ENCODE measurements at regions not wholly inside any gene's neighbourhood (a gene's known extent, or its start where the extent isn't known, plus 50 kb on each side); places are given as distances from the start of the nearest gene placed in this dataset.

DNA sequence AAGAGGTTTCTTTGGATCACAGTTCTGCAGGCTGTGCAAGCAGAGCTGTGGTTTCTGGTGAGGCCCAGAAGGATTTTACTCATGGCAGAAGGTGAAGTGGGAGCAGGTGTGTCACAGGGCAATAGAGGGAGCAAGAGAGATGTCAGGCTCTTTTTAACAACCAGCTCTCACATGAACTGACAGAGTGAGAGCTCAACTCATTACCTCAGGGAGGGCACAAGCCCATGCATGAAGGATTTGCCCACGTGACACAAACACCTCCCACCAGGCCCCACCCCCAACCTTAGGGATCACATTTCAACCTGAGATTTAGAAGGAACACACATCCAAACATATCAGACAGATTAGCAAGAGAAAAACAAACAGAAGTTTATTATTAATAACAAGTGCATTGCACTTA is 470.4 kb downstream of the GALC start:
- Histone ChIP-seq H2BK15ac (ENCODE audit: low read depth, low read length) (no peak overlapping the region), H3K79me1 (ENCODE audit: low read depth in 1 of 2, low read length in 2 of 2) (no peaks in the 10 kb centered on the region), H3K4ac (ENCODE audit: low read depth, low read length) (no peak overlapping the region), H3K4me3 (ENCODE audit: insufficient read depth, low read depth, low read length) (no peak overlapping the region), H3K9ac (ENCODE audit: low read depth, low read length) (no peak overlapping the region), H3K23ac (ENCODE audit: low read depth, low read length) (no peak overlapping the region), H4K5ac (ENCODE audit: low read depth, low read length) (no peak overlapping the region), H3K56ac (ENCODE audit: extremely low read depth, insufficient read depth, low read length) (no peak overlapping the region), H3K9me3 (ENCODE audit: control insufficient read depth, insufficient read depth, low read length) (no peaks in the 10 kb centered on the region), H4K91ac (ENCODE audit: insufficient read depth, low read depth, low read length) (no peak overlapping the region), H2BK120ac (ENCODE audit: low read depth, low read length) (no peak overlapping the region), H3K27ac (ENCODE audit: insufficient read depth, low read length) (no peak overlapping the region), H3K36me3 (ENCODE audit: control insufficient read depth, insufficient read depth, low read length) (no peaks in the 10 kb centered on the region), H2BK5ac (ENCODE audit: low read depth, low read length, poor library complexity, severe bottlenecking) (no peak overlapping the region), H3K27me3 (ENCODE audit: control insufficient read depth, insufficient read depth, low read length) (no peaks in the 10 kb centered on the region), H3K14ac (replicated peaks; ENCODE audit: low read depth, low read length) (no peak overlapping the region), H3K18ac (ENCODE audit: low read depth, low read length) (no peak overlapping the region), H4K20me1 (ENCODE audit: insufficient read depth, low read length) (no peaks in the 10 kb centered on the region), H2AK5ac (ENCODE audit: low read depth, low read length) (no peak overlapping the region), H2AK9ac (replicated peaks; ENCODE audit: low read depth, low read length, poor library complexity) (no peak overlapping the region), H2BK20ac (ENCODE audit: low read depth, low read length) (no peak overlapping the region), H3K4me1 (ENCODE audit: control insufficient read depth, insufficient read depth, low read length) (no peaks in the 10 kb centered on the region), H3K4me2 (ENCODE audit: low read depth, low read length) (no peak overlapping the region), H3K9me1 (ENCODE audit: insufficient read depth, low read length) (no peaks in the 10 kb centered on the region), H4K8ac (ENCODE audit: low read depth in 2 of 2, low read length in 2 of 2) (no peak overlapping the region), H2AFZ (replicated peaks; ENCODE audit: low read length, poor library complexity) (no peak overlapping the region)
- dilution Hi-C loops (cut with HindIII; ENCODE audit: low sequenced_read_pairs, unreplicated experiment) (no loop called here), in situ Hi-C loops (cut with MboI; ENCODE audit: low sequenced_read_pairs) (no loop called here), intact Hi-C loops (cut with micrococcal nuclease) (no loop called here)
- ATAC-seq (ENCODE audit: low read depth) (no peak), DNase-seq (no peak)
- ChIA-PET POLR2A (ENCODE audit: unreplicated experiment) (no interaction called here), CTCF (no interaction called here)
- TF ChIP-seq CTCF (conservative IDR thresholded peaks at IDR 0.05; ENCODE audit: low read depth, low read length) (no peak), RFX5 (IDR thresholded peaks at IDR 0.05; ENCODE audit: low read depth, low read length) (no peak), MAZ (IDR thresholded peaks at IDR 0.05; ENCODE audit: borderline replicate concordance, low read depth, low read length) (no peak), MXI1 (IDR thresholded peaks at IDR 0.05; ENCODE audit: borderline replicate concordance, low read depth, low read length) (no peak), BHLHE40 (IDR thresholded peaks at IDR 0.05; ENCODE audit: low read depth, low read length) (no peak), MAFK (IDR thresholded peaks at IDR 0.05; ENCODE audit: low read depth, low read length) (no peak), ELK1 (IDR thresholded peaks at IDR 0.05; ENCODE audit: borderline replicate concordance, low read depth, low read length) (no peak), RAD21 (IDR thresholded peaks at IDR 0.05; ENCODE audit: low read length) (no peak), RCOR1 (IDR thresholded peaks at IDR 0.05; ENCODE audit: insufficient replicate concordance, low read length) (no peak), FOS (IDR thresholded peaks at IDR 0.05; ENCODE audit: low read depth, low read length) (no peak), SMC3 (IDR thresholded peaks at IDR 0.05; ENCODE audit: low read depth, low read length) (no peak), CHD1 (IDR thresholded peaks at IDR 0.05; ENCODE audit: low read depth, low read length) (no peak), NFE2L2 (IDR thresholded peaks at IDR 0.05; ENCODE audit: low read depth, low read length) (no peak), CEBPB (IDR thresholded peaks at IDR 0.05; ENCODE audit: low read depth, low read length) (no peak), POLR2A (IDR thresholded peaks at IDR 0.05; ENCODE audit: low read depth, low read length) (no peak)
- TF ChIP-seq, protein P1, sequence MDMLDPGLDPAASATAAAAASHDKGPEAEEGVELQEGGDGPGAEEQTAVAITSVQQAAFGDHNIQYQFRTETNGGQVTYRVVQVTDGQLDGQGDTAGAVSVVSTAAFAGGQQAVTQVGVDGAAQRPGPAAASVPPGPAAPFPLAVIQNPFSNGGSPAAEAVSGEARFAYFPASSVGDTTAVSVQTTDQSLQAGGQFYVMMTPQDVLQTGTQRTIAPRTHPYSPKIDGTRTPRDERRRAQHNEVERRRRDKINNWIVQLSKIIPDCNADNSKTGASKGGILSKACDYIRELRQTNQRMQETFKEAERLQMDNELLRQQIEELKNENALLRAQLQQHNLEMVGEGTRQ (IDR thresholded peaks at IDR 0.05; ENCODE audit: low read depth, low read length), result no peak
- BruUV-seq (replicated peaks), result no TSS peak
- no CpG with 5 or more reads among the region's 1 CpG for WGBS, 2 experiments (ENCODE audit: extremely low coverage in 2 of 2, insufficient read length in 1 of 2)

Data from IMR-90 (cell line).